PC-3 (cell line): ENCODE measurements at regions not wholly inside any gene's neighbourhood (a gene's known extent, or its start where the extent isn't known, plus 50 kb on each side); places are given as distances from the start of the nearest gene placed in this dataset.

Experiments used
- ATAC-seq: fragments of 200-7000 bp; cut with Tn5 transposase; 2 replicates; pipeline ENCODE4 v1.9.1; 2020; ENCODE audit warnings: mild to moderate bottlenecking, moderate library complexity
- BruUV-seq: library from RNA; stranded (reverse); fragments of 400-500 nt; replicated peaks from 2 replicates; lab custom pipeline; 2021; lab: Mats Ljungman, UMichigan
- CTCF ChIA-PET: fragments of 300-600 bp; sonication (Branson Sonifier 250); formaldehyde crosslinking; loops from one replicate; lab custom pipeline; 2022; ENCODE audit warnings: antibody characterized with exemption; lab: Charles Lee
- POLR2A ChIA-PET: fragments of 300-600 bp; sonication (Branson Sonifier 250); formaldehyde crosslinking; loops from one replicate; lab custom pipeline; 2022; ENCODE audit warnings: antibody characterized with exemption; ENCODE audit not compliant: unreplicated experiment; lab: Charles Lee
- DNase-seq: peaks from one replicate; pipeline ENCODE4 v3.0.0-alpha.2; 2015
- H2AFZ ChIP-seq: fragments of 300-600 bp; sonication (generic); 2 replicates; pipeline ENCODE4 v1.6.0; 2016; ENCODE audit warnings: antibody characterized with exemption, low read length
- H3F3A ChIP-seq: fragments of 300-600 bp; sonication (generic); one replicate; pipeline ENCODE4 v1.6.0; 2017; ENCODE audit warnings: antibody characterized with exemption, low read length, control low read depth, mild to moderate bottlenecking; ENCODE audit not compliant: unreplicated experiment
- H3K27ac ChIP-seq: fragments of 300-600 bp; sonication (generic); 2 replicates; pipeline ENCODE4 v1.5.1; 2016; ENCODE audit warnings: mild to moderate bottlenecking, low read length
- H3K27me3 ChIP-seq: fragments of 300-600 bp; sonication (generic); 2 replicates; pipeline ENCODE4 v1.6.1; 2016; ENCODE audit warnings: low read length, mixed read lengths
- H3K36me3 ChIP-seq: fragments of 300-600 bp; sonication (generic); 2 replicates; pipeline ENCODE4 v1.6.1; 2016; ENCODE audit warnings: low read depth, mixed run types, low read length, mixed read lengths
- H3K4me1 ChIP-seq: fragments of 300-600 bp; sonication (generic); 2 replicates; pipeline ENCODE4 v1.5.1; 2016; ENCODE audit warnings: low read length; ENCODE audit not compliant: insufficient read depth
- H3K4me2 ChIP-seq: fragments of 300-600 bp; sonication (generic); 2 replicates; pipeline ENCODE4 v1.6.0; 2016; ENCODE audit warnings: low read length
- H3K4me3 ChIP-seq: fragments of 300-600 bp; sonication (generic); 2 replicates; pipeline ENCODE4 v1.5.1; 2016; ENCODE audit warnings: mild to moderate bottlenecking, low read length, mixed read lengths
- H3K79me2 ChIP-seq: fragments of 300-600 bp; sonication (generic); 2 replicates; pipeline ENCODE4 v1.6.1; 2017; ENCODE audit warnings: low read length, mixed read lengths
- H3K9ac ChIP-seq: fragments of 300-600 bp; sonication (generic); 2 replicates; pipeline ENCODE4 v1.6.0; 2016; ENCODE audit warnings: mild to moderate bottlenecking, low read length
- H3K9me2 ChIP-seq: fragments of 300-600 bp; sonication (generic); replicated peaks from 2 replicates; pipeline ENCODE4 v1.6.1; 2016; ENCODE audit warnings: mixed run types, low read length, mixed read lengths
- H3K9me3 ChIP-seq: fragments of 300-600 bp; sonication (generic); 2 replicates; pipeline ENCODE4 v1.6.1; 2016; ENCODE audit warnings: low read length, mixed read lengths
- H4K20me1 ChIP-seq: fragments of 300-600 bp; sonication (generic); 2 replicates; pipeline ENCODE4 v1.6.1; 2016; ENCODE audit warnings: low read length, mixed read lengths
- EZH2 ChIP-seq: fragments of 300-600 bp; sonication (generic); IDR thresholded peaks from one replicate; pipeline ENCODE4 v1.6.1; 2017; ENCODE audit warnings: antibody characterized with exemption, mild to moderate bottlenecking, low read length; ENCODE audit not compliant: unreplicated experiment
- EZH2phosphoT487 ChIP-seq: fragments of 300-600 bp; sonication (generic); IDR thresholded peaks from 2 replicates; pipeline ENCODE4 v1.6.1; 2018; ENCODE audit warnings: mild to moderate bottlenecking, antibody characterized with exemption, low read length, borderline replicate concordance
- intact Hi-C: fragments of 100-400 bp; cut with micrococcal nuclease; formaldehyde crosslinking; loops from 2 replicates; pipeline ENCODE4 v1.9.0; 2023
- TF ChIP-seq, protein P1 (sequence below): fragments of 300-600 bp; sonication (generic); conservative IDR thresholded peaks from 2 replicates; pipeline ENCODE4 v1.5.1; 2017; ENCODE audit warnings: antibody characterized with exemption, low read depth, mild to moderate bottlenecking, low read length

DNA sequence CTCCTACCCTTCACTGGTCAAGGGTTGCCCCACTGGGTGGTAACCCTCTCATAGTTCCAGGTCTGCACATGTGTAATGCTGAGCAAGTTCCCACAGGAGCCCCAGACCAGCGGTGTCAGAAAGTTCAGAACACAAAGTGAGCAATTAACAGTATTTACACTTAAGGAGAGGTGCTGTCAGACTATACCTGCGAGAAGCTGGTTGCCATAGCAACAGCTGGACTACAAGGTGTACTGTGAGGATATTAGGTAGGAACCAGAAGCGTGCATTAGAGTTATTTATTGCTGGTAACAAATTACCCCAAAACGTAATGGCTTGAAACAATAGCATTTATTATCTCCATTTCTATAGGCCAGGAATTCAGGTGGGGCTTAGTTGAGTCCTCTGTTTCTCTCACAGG lies 317.0 kb upstream of the RPS23 start:
- no peak overlapping the region for H3K27ac ChIP-seq
- BruUV-seq: no TSS peak
- ChIA-PET CTCF (no interaction called here), POLR2A (no interaction called here)
- no peak overlapping the region for H3K4me2 ChIP-seq
- no peaks in the 10 kb centered on the region for H3F3A ChIP-seq
- DNase-seq (no peak), ATAC-seq (no peak)
- peaks cover 5% of the 10 kb centered on the region; the same call in 1 of the 2 replicates for H3K9me3 ChIP-seq
- H2AFZ ChIP-seq: no peak overlapping the region
- no peaks in the 10 kb centered on the region for H4K20me1 ChIP-seq
- H3K79me2 ChIP-seq: no peaks in the 10 kb centered on the region
- H3K4me1 ChIP-seq: no peaks in the 10 kb centered on the region
- intact Hi-C loops: no loop called here
- H3K4me3 ChIP-seq: no peak overlapping the region
- TF ChIP-seq EZH2phosphoT487 (no peak), EZH2 (no peak)
- TF ChIP-seq, protein P1, sequence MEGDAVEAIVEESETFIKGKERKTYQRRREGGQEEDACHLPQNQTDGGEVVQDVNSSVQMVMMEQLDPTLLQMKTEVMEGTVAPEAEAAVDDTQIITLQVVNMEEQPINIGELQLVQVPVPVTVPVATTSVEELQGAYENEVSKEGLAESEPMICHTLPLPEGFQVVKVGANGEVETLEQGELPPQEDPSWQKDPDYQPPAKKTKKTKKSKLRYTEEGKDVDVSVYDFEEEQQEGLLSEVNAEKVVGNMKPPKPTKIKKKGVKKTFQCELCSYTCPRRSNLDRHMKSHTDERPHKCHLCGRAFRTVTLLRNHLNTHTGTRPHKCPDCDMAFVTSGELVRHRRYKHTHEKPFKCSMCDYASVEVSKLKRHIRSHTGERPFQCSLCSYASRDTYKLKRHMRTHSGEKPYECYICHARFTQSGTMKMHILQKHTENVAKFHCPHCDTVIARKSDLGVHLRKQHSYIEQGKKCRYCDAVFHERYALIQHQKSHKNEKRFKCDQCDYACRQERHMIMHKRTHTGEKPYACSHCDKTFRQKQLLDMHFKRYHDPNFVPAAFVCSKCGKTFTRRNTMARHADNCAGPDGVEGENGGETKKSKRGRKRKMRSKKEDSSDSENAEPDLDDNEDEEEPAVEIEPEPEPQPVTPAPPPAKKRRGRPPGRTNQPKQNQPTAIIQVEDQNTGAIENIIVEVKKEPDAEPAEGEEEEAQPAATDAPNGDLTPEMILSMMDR: no peak
- no peaks in the 10 kb centered on the region for H3K27me3 ChIP-seq
- H3K36me3 ChIP-seq: no peaks in the 10 kb centered on the region
- H3K9ac ChIP-seq: no peak overlapping the region
- no peaks in the 10 kb centered on the region for H3K9me2 ChIP-seq

DNA sequence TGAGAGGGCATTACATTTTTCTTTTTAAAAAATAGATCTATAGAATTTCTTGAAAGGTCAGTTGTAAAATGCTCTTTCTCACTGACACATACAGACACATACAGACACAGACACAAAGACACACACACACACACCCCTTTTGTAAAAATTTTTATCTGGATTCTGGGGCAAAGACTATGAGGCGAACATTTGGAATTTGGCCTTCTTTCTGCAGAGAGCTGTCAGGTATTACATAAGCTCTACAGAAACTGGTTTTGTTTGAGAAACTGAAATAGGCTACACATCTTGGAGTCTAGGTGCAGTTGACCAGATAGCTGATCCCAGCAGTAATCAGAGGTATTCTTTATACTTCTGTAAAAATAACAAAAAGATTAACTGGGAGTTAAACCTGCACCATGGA lies 315.9 kb upstream of the RPS23 start:
- no peak for TF ChIP-seq EZH2
- TF ChIP-seq, protein P1: no peak
- no peak for TF ChIP-seq EZH2phosphoT487
- Histone ChIP-seq H3K4me2 (no peak overlapping the region), H2AFZ (no peak overlapping the region), H3K79me2 (no peaks in the 10 kb centered on the region), H3K9me3 (peaks cover 7% of the 10 kb centered on the region; the same call in 1 of the 2 replicates), H3K9ac (no peak overlapping the region), H3K36me3 (no peaks in the 10 kb centered on the region), H3K4me3 (no peak overlapping the region), H3K27me3 (no peaks in the 10 kb centered on the region), H3F3A (no peaks in the 10 kb centered on the region), H3K9me2 (no peaks in the 10 kb centered on the region), H4K20me1 (no peaks in the 10 kb centered on the region), H3K4me1 (no peaks in the 10 kb centered on the region), H3K27ac (no peak overlapping the region)
- CTCF ChIA-PET: no interaction called here
- intact Hi-C loops: no loop called here
- BruUV-seq: no TSS peak
- no peak; the same call in 1 of the 2 replicates for ATAC-seq
- peak; percentile 29 for DNase-seq
- POLR2A ChIA-PET: no interaction called here

DNA sequence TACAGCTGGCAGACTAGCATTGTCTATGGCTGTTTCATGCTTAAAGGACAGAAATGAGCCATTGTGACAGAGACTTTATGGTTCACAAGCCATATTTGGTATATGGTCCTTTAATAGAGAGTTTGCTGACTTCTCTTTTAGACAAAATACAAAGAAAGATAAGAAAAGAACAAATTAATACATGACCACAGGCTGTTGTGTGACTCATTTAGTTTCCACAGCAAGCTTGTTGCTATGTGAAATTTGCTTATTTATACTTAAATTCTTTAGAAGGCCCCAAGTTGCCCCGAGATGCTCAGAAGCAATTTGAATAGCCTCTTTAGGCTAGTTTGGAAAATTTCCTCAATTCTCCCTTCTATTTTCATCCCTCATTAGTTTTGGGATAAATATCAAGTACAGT lies 315.3 kb upstream of the RPS23 start:
- no peaks in the 10 kb centered on the region for H3K4me1 ChIP-seq
- H3K9ac ChIP-seq: no peak overlapping the region
- ChIA-PET POLR2A (interaction anchor here (0.7 kb wide), 1 partner anchor 231 kb away, joined by 5 read pairs; no protein-coding TSS in a partner anchor), CTCF (no interaction called here)
- H3K79me2 ChIP-seq: no peaks in the 10 kb centered on the region
- H3K4me2 ChIP-seq: no peak overlapping the region
- no peaks in the 10 kb centered on the region for H3K36me3 ChIP-seq
- no peak overlapping the region for H3K27ac ChIP-seq
- no TSS peak for BruUV-seq
- ATAC-seq (no peak), DNase-seq (no peak)
- H4K20me1 ChIP-seq: no peaks in the 10 kb centered on the region
- H3F3A ChIP-seq: no peaks in the 10 kb centered on the region
- intact Hi-C loops: no loop called here
- no peak overlapping the region for H3K4me3 ChIP-seq
- H3K9me2 ChIP-seq: no peaks in the 10 kb centered on the region
- H3K27me3 ChIP-seq: no peaks in the 10 kb centered on the region
- H2AFZ ChIP-seq: no peak overlapping the region
- TF ChIP-seq EZH2phosphoT487: no peak
- TF ChIP-seq, protein P1: no peak
- no peak for TF ChIP-seq EZH2
- peaks cover 7% of the 10 kb centered on the region; the same call in 1 of the 2 replicates for H3K9me3 ChIP-seq
